GM23338 (cell line): ENCODE measurements at regions not wholly inside any gene's neighbourhood (a gene's known extent, or its start where the extent isn't known, plus 50 kb on each side); places are given as distances from the start of the nearest gene placed in this dataset.

Experiments
- EZH2 ChIP-seq: fragments of 200-600 bp; sonication (generic); IDR thresholded peaks from one replicate; pipeline ENCODE4 v1.8.0; 2017; ENCODE audit warnings: antibody characterized with exemption, mild to moderate bottlenecking, low read depth; ENCODE audit not compliant: unreplicated experiment
- NANOG ChIP-seq: IDR thresholded peaks from 2 replicates; pipeline ENCODE4 v1.6.1; 2016; ENCODE audit warnings: antibody characterized with exemption, borderline replicate concordance
- POLR2AphosphoS5 ChIP-seq: IDR thresholded peaks from 2 replicates; pipeline ENCODE4 v1.6.1; 2016; ENCODE audit warnings: antibody characterized with exemption, low read depth
- TF ChIP-seq, protein P1 (sequence below), 2 experiments: fragments of 200-600 bp in 1 of 2; sonication (generic) in 1 of 2; conservative IDR thresholded peaks; 2 replicates each; pipeline versions ENCODE4 v1.5.1 to v1.6.1; 2016 to 2017; ENCODE audit warnings: antibody characterized with exemption in 2 of 2, low read depth in 2 of 2, mild to moderate bottlenecking in 2 of 2, moderate library complexity in 1 of 2
- TF ChIP-seq, protein P2 (sequence below): IDR thresholded peaks from one replicate; pipeline ENCODE4 v1.6.1; 2018; ENCODE audit warnings: antibody characterized with exemption; ENCODE audit not compliant: unreplicated experiment

GRCh38 chr11:23509023-23509422 lies 648.7 kb upstream of the CCDC179 start:
- TF ChIP-seq, protein P1, sequence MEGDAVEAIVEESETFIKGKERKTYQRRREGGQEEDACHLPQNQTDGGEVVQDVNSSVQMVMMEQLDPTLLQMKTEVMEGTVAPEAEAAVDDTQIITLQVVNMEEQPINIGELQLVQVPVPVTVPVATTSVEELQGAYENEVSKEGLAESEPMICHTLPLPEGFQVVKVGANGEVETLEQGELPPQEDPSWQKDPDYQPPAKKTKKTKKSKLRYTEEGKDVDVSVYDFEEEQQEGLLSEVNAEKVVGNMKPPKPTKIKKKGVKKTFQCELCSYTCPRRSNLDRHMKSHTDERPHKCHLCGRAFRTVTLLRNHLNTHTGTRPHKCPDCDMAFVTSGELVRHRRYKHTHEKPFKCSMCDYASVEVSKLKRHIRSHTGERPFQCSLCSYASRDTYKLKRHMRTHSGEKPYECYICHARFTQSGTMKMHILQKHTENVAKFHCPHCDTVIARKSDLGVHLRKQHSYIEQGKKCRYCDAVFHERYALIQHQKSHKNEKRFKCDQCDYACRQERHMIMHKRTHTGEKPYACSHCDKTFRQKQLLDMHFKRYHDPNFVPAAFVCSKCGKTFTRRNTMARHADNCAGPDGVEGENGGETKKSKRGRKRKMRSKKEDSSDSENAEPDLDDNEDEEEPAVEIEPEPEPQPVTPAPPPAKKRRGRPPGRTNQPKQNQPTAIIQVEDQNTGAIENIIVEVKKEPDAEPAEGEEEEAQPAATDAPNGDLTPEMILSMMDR (conservative IDR thresholded peaks at IDR 0.05; ENCODE audit: low read depth in 2 of 2), result no peak
- TF ChIP-seq POLR2AphosphoS5, result no peak
- TF ChIP-seq, protein P2, sequence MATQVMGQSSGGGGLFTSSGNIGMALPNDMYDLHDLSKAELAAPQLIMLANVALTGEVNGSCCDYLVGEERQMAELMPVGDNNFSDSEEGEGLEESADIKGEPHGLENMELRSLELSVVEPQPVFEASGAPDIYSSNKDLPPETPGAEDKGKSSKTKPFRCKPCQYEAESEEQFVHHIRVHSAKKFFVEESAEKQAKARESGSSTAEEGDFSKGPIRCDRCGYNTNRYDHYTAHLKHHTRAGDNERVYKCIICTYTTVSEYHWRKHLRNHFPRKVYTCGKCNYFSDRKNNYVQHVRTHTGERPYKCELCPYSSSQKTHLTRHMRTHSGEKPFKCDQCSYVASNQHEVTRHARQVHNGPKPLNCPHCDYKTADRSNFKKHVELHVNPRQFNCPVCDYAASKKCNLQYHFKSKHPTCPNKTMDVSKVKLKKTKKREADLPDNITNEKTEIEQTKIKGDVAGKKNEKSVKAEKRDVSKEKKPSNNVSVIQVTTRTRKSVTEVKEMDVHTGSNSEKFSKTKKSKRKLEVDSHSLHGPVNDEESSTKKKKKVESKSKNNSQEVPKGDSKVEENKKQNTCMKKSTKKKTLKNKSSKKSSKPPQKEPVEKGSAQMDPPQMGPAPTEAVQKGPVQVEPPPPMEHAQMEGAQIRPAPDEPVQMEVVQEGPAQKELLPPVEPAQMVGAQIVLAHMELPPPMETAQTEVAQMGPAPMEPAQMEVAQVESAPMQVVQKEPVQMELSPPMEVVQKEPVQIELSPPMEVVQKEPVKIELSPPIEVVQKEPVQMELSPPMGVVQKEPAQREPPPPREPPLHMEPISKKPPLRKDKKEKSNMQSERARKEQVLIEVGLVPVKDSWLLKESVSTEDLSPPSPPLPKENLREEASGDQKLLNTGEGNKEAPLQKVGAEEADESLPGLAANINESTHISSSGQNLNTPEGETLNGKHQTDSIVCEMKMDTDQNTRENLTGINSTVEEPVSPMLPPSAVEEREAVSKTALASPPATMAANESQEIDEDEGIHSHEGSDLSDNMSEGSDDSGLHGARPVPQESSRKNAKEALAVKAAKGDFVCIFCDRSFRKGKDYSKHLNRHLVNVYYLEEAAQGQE, result no peak
- no peak for TF ChIP-seq EZH2
- TF ChIP-seq NANOG, result no peak
